ACHN (cell line): ENCODE measurements at regions not wholly inside any gene's neighbourhood (a gene's known extent, or its start where the extent isn't known, plus 50 kb on each side); places are given as distances from the start of the nearest gene placed in this dataset.

Experiments used
- DNase-seq: peaks from one replicate; pipeline ENCODE4 v3.0.0-alpha.2; 2015
- in situ Hi-C: cut with HindIII; loops from 2 replicates; pipeline ENCODE4 v1.10.0; 2017; ENCODE audit warnings: low sequenced_read_pairs, low pct_ligation_motif_present, low pct_unique_long_range_greater_than_20kb

DNA sequence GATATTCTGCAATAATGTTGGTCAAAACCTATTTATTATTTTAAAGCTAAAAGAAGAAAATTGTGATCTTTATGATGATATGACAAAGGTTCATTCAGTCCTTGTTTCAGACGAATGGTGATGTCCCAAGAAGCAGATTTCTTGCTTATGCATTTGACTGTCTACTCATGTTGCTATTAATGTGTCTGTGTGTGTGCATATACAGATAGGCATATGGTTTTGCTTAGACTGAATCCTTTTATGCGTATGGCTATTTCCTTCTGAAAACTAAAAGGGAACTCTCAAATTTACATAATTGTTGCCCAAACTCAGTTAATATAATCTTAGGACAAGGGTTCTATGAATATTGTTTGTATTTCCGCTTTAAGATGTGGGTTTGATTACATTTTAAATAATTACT, 632.3 kb upstream of the SETBP1 start:
- no peak for DNase-seq
- in situ Hi-C loops = no loop called here

DNA sequence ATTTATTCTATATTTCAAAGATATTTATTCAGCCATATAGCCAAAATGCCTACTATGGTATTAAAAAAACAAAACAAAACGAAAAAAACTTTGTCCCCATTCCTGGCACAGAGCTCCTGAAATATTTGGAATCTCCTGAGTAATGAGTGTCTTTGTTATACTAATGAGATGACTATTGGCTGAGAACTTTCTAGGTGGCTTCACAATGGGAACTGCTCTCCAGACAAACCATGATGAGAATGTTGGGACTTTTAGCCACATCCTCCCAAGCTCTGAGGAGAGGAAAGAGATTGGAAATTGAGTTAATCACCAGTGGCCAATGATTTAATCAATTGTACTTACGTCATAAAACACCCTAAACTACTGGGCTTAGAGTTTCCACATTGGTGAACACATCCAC, 631.8 kb upstream of the SETBP1 start:
- no peak for DNase-seq
- in situ Hi-C loops = no loop called here

DNA sequence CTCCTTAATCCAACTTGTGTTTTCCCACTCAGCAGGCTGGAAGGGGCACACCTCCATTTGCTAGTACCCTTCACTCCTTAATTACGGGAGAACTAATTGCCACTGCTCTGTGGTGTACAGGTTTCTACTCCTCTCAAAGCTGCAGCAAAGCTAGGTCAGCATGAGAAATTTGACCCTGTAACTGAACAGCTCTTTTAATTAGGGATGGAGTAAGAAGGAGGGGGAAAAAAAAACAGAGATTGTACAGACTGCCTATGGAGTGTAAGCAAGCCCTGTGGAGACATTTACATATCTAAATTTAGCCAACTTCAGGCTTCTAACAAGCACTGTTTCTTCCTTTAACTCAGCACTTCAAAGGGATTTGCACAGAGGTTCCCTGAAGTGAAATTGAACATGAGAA, 629.7 kb upstream of the SETBP1 start:
- in situ Hi-C loops = no loop called here
- DNase-seq = no peak

- no peak for DNase-seq
- in situ Hi-C loops = no loop called here
These were observed 626.2 kb upstream of the SETBP1 start for GRCh38 chr18:44054514-44054913.

DNA sequence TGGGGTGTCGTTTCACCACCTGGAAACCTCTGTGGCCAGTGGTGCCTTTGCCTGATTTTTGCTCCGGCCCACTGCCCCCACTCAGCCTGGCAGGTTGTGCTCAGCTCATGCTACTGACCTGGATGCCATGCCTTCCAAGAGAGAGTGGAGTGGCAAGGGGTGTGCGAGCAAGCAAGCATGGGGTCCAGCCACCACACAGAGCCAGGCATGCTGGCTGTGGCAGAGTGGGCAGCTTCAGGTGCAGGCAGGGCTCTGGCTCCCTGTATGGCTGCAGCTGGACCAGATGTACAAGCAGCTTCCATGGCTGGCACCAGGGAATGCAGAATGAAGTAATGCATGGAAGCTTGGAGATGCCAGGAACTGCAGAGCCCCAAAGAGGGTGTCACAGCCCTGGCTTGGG, 620.5 kb upstream of the SETBP1 start:
- DNase-seq = no peak
- in situ Hi-C loops = no loop called here

- in situ Hi-C loops = no loop called here
- DNase-seq = no peak
These were observed 619.2 kb upstream of the SETBP1 start for GRCh38 chr18:44061438-44061837.

DNA sequence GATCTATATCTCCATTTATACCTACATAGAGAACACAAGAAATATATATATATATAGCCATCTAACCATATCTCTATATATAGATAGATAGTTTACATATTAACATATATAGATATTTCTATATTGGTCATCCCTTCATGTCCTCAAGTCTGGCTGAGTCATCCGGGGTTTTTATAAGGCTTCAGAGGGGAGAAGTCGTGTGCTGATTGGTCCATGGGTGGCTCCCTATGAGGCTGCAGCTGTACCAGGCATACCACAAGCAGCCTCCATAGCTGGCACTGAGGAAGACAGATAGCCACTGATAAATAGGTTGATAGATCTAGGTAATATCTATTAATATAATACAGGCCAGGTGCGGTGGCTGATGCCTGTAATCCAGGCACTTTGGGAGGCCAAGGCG, 618.3 kb upstream of the SETBP1 start:
- DNase-seq = no peak
- in situ Hi-C loops = no loop called here

DNA sequence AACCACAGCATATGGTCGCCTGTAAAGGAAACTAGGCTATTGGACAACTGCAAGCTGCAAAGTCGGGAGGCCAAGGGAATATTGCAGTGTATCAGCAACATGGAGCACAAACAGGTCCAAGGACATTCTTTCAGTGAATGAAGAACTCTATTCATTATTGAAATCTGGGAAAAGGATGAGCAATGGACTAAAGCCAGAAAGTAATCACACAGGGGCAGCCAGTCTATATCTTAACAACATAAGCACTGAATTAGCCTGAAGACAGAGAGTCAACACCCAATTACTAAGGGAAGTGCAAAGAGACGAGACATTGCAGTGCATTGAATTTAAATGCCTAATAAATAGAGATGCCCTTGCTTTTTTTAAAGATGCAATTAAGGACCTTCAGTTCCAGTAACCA, 615.5 kb upstream of the SETBP1 start:
- in situ Hi-C loops = no loop called here
- DNase-seq = no peak

GRCh38 chr18:44066541-44066940, 614.1 kb upstream of the SETBP1 start:
- no peak for DNase-seq
- in situ Hi-C loops = no loop called here

DNA sequence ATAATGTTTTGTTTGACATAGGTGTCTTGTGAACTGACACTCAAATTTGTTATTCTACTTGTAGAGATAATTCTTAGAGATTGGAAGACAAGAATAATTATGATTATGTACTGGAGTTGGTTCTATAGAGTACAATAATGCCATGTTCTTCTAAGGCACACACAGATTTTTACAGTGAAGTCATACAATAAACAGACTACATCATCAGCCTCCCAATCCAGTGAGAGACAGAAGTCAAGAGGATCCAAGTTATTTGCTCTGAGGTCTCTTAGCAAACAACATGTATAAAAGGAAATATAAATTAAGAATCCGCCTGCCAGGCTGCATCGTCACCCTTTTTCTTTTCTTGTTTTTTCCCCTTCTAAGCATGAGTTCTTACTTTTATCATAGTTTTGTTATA, 613.5 kb upstream of the SETBP1 start:
- in situ Hi-C loops = no loop called here
- DNase-seq = no peak

GRCh38 chr18:44075038-44075437, 605.6 kb upstream of the SETBP1 start:
- no peak for DNase-seq
- in situ Hi-C loops = no loop called here

DNA sequence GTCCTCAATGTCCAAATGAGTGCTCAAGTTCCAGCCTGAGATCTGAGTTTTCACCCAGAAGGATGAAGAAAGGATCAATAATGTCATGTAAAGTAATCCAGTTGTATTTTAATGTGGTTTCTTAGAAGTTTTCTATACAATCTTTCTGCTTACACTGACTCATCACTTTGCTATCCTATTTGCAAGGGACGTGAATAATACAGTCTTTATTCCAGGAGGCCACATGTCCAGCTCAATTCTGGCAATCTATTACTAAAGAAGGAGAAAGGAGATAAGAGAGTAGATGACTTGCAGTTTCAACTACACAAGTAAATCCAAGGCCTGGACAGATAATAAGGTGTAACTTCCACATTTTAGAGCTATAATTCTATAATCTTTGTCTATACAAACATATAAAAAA, 601.1 kb upstream of the SETBP1 start:
- peak; percentile 16 for DNase-seq
- in situ Hi-C loops = no loop called here

DNA sequence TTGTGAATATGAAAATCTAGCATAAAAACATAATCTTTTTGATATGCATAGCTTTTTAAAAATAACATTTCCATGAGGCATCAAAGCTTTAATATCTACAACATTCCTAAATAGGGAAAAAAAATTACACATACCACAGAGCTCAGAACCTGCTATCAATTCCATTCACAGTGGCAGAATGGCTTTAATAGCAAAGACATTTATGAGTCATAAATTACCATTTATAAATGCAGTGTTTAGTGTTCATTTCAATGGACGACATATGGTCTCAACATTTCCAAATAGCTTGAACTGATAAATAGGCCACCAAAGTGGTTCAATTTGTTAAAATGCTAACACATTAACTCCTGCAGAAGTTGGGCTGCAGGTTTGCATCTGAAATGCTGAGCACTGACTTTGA, 600.6 kb upstream of the SETBP1 start:
- in situ Hi-C loops = no loop called here
- no peak for DNase-seq

GRCh38 chr18:44089732-44090131, 591.0 kb upstream of the SETBP1 start:
- in situ Hi-C loops = no loop called here
- no peak for DNase-seq

DNA sequence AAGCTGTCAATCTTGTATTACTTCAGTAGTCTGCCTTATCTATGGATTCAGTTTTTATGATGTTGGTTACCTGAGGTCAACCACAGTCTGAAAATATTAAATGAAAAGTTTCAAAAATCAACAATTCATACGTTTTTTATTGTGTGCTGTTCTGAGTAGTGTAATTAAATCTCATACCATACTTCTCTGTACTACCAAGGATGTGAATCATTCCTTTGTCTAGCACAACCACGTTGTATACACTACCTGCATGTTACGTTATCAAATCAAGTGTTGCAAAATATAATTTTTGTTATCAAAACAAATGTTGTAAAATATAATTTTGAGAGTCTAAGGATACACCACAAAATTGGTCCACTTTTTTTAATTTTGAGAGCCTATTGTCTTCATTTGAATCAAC, 590.2 kb upstream of the SETBP1 start:
- no peak for DNase-seq
- in situ Hi-C loops = no loop called here

GRCh38 chr18:44093253-44093652, 587.4 kb upstream of the SETBP1 start:
- in situ Hi-C loops = no loop called here
- no peak for DNase-seq

DNA sequence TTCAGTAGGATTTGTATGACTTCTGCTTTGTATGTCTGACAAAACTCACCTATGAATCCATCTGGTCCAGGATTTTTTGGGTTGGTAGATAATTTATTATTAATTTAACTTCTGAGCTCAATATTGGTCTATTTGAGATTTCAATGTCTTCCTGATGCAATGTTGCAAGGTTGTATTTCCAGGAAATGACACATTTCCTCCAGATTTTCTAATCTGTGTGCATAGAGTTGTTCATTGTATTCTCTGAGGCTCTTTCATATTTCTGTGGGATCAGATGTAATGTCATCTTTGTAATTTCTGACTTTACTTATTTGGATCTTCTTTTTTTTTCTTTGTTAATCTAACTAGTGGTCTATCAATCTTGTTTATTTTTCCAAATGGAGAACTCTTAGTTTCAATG, 584.7 kb upstream of the SETBP1 start:
- no peak for DNase-seq
- in situ Hi-C loops = no loop called here

- peak; percentile 9 for DNase-seq
- in situ Hi-C loops = no loop called here
These were observed 582.1 kb upstream of the SETBP1 start for GRCh38 chr18:44098551-44099098.

DNA sequence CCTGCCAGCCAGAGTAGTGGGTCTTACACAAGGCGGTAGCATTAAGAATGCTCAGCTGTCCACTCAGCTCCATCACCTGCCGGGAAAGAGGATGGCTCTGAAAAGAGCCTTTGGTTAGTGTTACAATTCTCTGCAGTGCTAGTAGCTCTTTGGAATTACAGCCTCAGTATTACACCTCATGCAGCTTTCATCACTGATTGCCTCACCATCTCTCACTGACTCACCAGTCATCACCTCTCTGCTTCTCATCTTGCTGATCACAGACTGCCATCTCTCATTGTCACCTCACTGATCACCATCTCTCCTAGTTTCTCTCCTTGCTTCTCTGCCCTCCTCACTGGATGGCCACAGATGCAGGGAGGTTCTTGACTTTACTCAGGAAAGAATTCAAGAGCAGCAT, 573.5 kb upstream of the SETBP1 start:
- no peak for DNase-seq
- in situ Hi-C loops = no loop called here

- DNase-seq = no peak
- in situ Hi-C loops = no loop called here
These were observed 569.4 kb upstream of the SETBP1 start for GRCh38 chr18:44111337-44111736.

GRCh38 chr18:44117821-44118220, 562.9 kb upstream of the SETBP1 start:
- no peak for DNase-seq
- in situ Hi-C loops = no loop called here
